Mucosa of descending colon (tissue), 3 donors: ENCODE measurements at regions not wholly inside any gene's neighbourhood (a gene's known extent, or its start where the extent isn't known, plus 50 kb on each side); places are given as distances from the start of the nearest gene placed in this dataset.

ENCODE experiments used
- ATAC-seq: fragments of 200-7000 bp; cut with Tn5 transposase; one replicate; pipeline ENCODE4 v1.9.1; 2020; ENCODE audit warnings: mild to moderate bottlenecking, moderate library complexity
- DNase-seq, 3 donors: peaks; one replicate each; pipeline ENCODE4 v3.0.0-alpha.2; 2020
- H3K36me3 ChIP-seq: fragments of 200-600 bp; one replicate; pipeline ENCODE4 v1.8.0; 2021; ENCODE audit warnings: low read depth, mild to moderate bottlenecking
- H3K4me1 ChIP-seq: fragments of 200-600 bp; one replicate; pipeline ENCODE4 v1.8.0; 2021; ENCODE audit warnings: low read depth, mild to moderate bottlenecking
- H3K4me3 ChIP-seq: fragments of 200-600 bp; one replicate; pipeline ENCODE4 v1.8.0; 2021; ENCODE audit warnings: mild to moderate bottlenecking
- H3K9me3 ChIP-seq: fragments of 200-600 bp; one replicate; pipeline ENCODE4 v1.8.0; 2021; ENCODE audit warnings: mild to moderate bottlenecking
- CTCF ChIP-seq: fragments of 200-600 bp; IDR thresholded peaks from one replicate; pipeline ENCODE4 v1.8.0; 2022; ENCODE audit warnings: antibody characterized with exemption, mild to moderate bottlenecking
- intact Hi-C, 2 donors: fragments of 100-400 bp; cut with DNase I in 1 of 2; cut with micrococcal nuclease in 1 of 2; formaldehyde crosslinking; loops; one replicate each; pipeline versions ENCODE4 v1.11.0 to v1.11.1; 2022; cut with DNase I, micrococcal nuclease
- donor health status: DM: no; HTN: no; CAD: no; lungs with moderate emphysema.
- donor health status: DM: no; HTN: no; CAD: no.
- donor health status: DM: no; HTN: yes; CAD: no.

GRCh38 chr21:34192646-34193285, 119.4 kb downstream of the MRPS6 start:
- Histone ChIP-seq H3K36me3 (no peaks in the 10 kb centered on the region), H3K4me1 (no peaks in the 10 kb centered on the region), H3K4me3 (no peak overlapping the region), H3K9me3 (no peaks in the 10 kb centered on the region)
- no peak for TF ChIP-seq CTCF
- DNase-seq (no peak), ATAC-seq (no peak)
- intact Hi-C loops: loop anchor here in 1 of 2 donors (10.0 kb wide), 1 partner anchor 248 kb away; no protein-coding TSS in a partner anchor

- Histone ChIP-seq H3K4me1 (no peaks in the 10 kb centered on the region), H3K9me3 (no peaks in the 10 kb centered on the region), H3K36me3 (no peaks in the 10 kb centered on the region), H3K4me3 (no peak overlapping the region)
- intact Hi-C loops: loop anchor here in 1 of 2 donors (10.0 kb wide), 1 partner anchor 251 kb away; no protein-coding TSS in a partner anchor
- no peak for TF ChIP-seq CTCF
- ATAC-seq: no peak
- DNase-seq: no peak
Observed at GRCh38 chr21:34195335-34195734, 122.0 kb downstream of the MRPS6 start.

DNA sequence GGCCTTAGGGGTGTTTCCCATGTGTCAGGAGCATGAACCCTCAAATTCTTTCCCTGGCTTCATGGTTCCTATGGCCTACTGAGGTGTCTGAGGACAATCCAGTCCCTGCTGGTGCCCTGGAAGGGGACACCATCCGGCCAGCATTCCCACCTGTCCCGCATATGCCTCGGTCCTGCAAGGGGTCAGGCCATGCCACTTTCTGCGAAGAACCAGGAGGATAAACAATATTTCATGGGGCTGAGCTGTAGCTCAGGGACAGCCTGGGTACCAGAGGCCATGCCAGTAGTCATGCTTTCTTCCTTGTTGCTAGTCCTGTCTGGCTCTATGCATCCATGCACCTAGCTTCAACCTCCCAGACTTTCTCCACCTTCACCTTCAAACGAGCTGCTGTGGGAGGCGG, 123.6 kb downstream of the MRPS6 start:
- no peaks in the 10 kb centered on the region for H3K4me1 ChIP-seq
- ATAC-seq (no peak), DNase-seq (no peak)
- H3K4me3 ChIP-seq: no peak overlapping the region
- no peaks in the 10 kb centered on the region for H3K36me3 ChIP-seq
- TF ChIP-seq CTCF: no peak
- no peaks in the 10 kb centered on the region for H3K9me3 ChIP-seq
- intact Hi-C loops: loop anchor here in 1 of 2 donors (10.0 kb wide), 1 partner anchor 252 kb away; no protein-coding TSS in a partner anchor

DNA sequence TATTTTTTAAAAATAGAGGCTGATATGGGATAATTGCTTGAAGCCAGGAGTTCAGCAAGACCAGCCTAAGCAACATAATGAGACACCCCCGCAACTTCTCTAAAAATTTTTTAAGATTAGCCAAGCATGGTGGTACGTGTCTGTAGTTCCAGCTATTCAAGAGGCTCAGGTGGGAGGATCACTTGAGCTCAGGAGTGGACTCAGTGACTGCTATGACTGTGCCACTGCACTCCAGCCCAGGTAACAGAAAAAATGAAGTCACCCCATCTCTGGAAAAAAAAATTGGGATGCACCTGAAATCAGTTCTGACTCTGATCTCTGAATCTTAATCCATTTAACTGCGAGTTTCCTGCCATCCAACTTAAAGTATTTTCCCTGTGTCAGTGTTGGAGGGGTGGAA, 124.2 kb downstream of the MRPS6 start:
- no peaks in the 10 kb centered on the region for H3K9me3 ChIP-seq
- H3K4me1 ChIP-seq: no peaks in the 10 kb centered on the region
- DNase-seq: no peak
- TF ChIP-seq CTCF: no peak
- intact Hi-C loops: loop anchor here in 1 of 2 donors (10.0 kb wide), 1 partner anchor 253 kb away; no protein-coding TSS in a partner anchor
- H3K36me3 ChIP-seq: no peaks in the 10 kb centered on the region
- ATAC-seq: no peak
- H3K4me3 ChIP-seq: no peak overlapping the region

GRCh38 chr21:34198231-34199120, 125.1 kb downstream of the MRPS6 start:
- H3K4me1 ChIP-seq: no peaks in the 10 kb centered on the region
- DNase-seq (no peak), ATAC-seq (peak; percentile 32)
- TF ChIP-seq CTCF: no peak
- H3K36me3 ChIP-seq: no peaks in the 10 kb centered on the region
- H3K4me3 ChIP-seq: no peak overlapping the region
- intact Hi-C loops: loop anchor here in 1 of 2 donors (10.0 kb wide), 1 partner anchor 254 kb away; no protein-coding TSS in a partner anchor
- no peaks in the 10 kb centered on the region for H3K9me3 ChIP-seq
